PC-9 (cell line): ENCODE measurements at regions not wholly inside any gene's neighbourhood (a gene's known extent, or its start where the extent isn't known, plus 50 kb on each side); places are given as distances from the start of the nearest gene placed in this dataset.

Experiments
- EZH2 ChIP-seq: fragments of 200-600 bp; sonication (generic); IDR thresholded peaks from 2 replicates; pipeline ENCODE4 v1.8.0; 2017; ENCODE audit warnings: antibody characterized with exemption, low read depth
- TF ChIP-seq, protein P1 (sequence below): fragments of 200-600 bp; sonication (generic); conservative IDR thresholded peaks from 2 replicates; pipeline ENCODE4 v1.6.1; 2017; ENCODE audit warnings: mixed run types, antibody characterized with exemption, mild to moderate bottlenecking, moderate library complexity

DNA sequence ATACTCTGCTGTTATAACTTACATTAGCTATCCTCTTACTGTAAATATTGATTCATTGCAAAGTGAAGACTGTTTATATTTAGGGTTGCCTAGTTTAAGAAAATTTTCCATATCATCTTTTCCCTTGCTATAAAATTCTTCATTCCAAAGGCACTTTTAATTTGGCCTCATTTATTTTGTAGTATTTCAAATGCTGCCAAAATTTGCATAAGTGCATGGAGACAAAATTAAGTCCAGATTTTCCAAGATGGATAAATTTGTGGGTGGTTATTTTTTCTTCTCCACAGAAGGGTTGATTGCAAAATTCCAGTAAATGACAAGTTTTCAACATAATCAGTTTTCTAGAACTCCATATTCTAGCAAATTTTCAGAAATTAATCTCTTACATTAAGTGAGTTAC lies 141.5 kb upstream of the MTAP start:
- TF ChIP-seq, protein P1, sequence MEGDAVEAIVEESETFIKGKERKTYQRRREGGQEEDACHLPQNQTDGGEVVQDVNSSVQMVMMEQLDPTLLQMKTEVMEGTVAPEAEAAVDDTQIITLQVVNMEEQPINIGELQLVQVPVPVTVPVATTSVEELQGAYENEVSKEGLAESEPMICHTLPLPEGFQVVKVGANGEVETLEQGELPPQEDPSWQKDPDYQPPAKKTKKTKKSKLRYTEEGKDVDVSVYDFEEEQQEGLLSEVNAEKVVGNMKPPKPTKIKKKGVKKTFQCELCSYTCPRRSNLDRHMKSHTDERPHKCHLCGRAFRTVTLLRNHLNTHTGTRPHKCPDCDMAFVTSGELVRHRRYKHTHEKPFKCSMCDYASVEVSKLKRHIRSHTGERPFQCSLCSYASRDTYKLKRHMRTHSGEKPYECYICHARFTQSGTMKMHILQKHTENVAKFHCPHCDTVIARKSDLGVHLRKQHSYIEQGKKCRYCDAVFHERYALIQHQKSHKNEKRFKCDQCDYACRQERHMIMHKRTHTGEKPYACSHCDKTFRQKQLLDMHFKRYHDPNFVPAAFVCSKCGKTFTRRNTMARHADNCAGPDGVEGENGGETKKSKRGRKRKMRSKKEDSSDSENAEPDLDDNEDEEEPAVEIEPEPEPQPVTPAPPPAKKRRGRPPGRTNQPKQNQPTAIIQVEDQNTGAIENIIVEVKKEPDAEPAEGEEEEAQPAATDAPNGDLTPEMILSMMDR = no peak
- TF ChIP-seq EZH2 = no peak
